K562 (cell line): ENCODE measurements at regions not wholly inside any gene's neighbourhood (a gene's known extent, or its start where the extent isn't known, plus 50 kb on each side); places are given as distances from the start of the nearest gene placed in this dataset.

Experiments
- CTCF ChIP-seq, 3 experiments: IDR thresholded peaks in 2 of 3; conservative IDR thresholded peaks in 1 of 3; 2 replicates each; pipeline ENCODE4 v1.5.1; 2011 to 2012; ENCODE audit warnings: low read length in 3 of 3, mild to moderate bottlenecking in 3 of 3, control low read depth in 2 of 3, improper control_type of control experiment in 1 of 3, inconsistent platforms in 1 of 3, low read depth in 1 of 3, mixed read lengths in 1 of 3, moderate library complexity in 1 of 3; ENCODE audit not compliant: insufficient read depth in 2 of 3
- FOXA3 ChIP-seq, 2 experiments: fragments of 450-650 bp in 1 of 2; sonication (generic) in 1 of 2; formaldehyde crosslinking; IDR thresholded peaks in 1 of 2; conservative IDR thresholded peaks in 1 of 2; 2 replicates each; pipeline versions ENCODE4 v1.4.0 to v1.8.0; 2020 to 2022; ENCODE audit warnings: mild to moderate bottlenecking in 2 of 2, missing genetic modification reagents in 1 of 2
- GTF2F1 ChIP-seq: IDR thresholded peaks from 2 replicates; pipeline ENCODE4 v1.6.1; 2011; ENCODE audit warnings: low read depth, low read length, improper control_type of control experiment
- MAFK ChIP-seq: IDR thresholded peaks from 2 replicates; pipeline ENCODE4 v1.6.1; 2011; ENCODE audit warnings: low read length, improper control_type of control experiment
- NFRKB ChIP-seq: fragments of 450-650 bp; IDR thresholded peaks from 2 replicates; pipeline ENCODE4 v1.6.1; 2016; ENCODE audit warnings: low read depth
- RBM17 ChIP-seq: fragments of 200-400 bp; formaldehyde crosslinking; IDR thresholded peaks from 2 replicates; pipeline ENCODE4 v1.6.1; 2017; ENCODE audit warnings: low read depth, mild to moderate bottlenecking, low read length, borderline replicate concordance
- SETDB1 ChIP-seq: IDR thresholded peaks from one replicate; pipeline ENCODE4 v1.6.1; 2012; ENCODE audit warnings: low read length, control low read depth, inconsistent platforms
- TAF1 ChIP-seq: IDR thresholded peaks from 2 replicates; pipeline ENCODE4 v1.6.1; 2011; ENCODE audit warnings: mild to moderate bottlenecking, low read length, moderate library complexity; ENCODE audit not compliant: insufficient read depth, control insufficient read depth, severe bottlenecking; ENCODE audit errors: extremely low read depth
- ZSCAN29 ChIP-seq: fragments of 450-650 bp; IDR thresholded peaks from 2 replicates; pipeline ENCODE4 v1.6.1; 2017

- TF ChIP-seq FOXA3 (CRISPR knock-in tag; conservative IDR thresholded peaks at IDR 0.05 in 1 of 2, IDR thresholded peaks at IDR 0.05 in 1 of 2) (no peak), TAF1 (no peak), CTCF (IDR thresholded peaks at IDR 0.05 in 2 of 3, conservative IDR thresholded peaks at IDR 0.05 in 1 of 3; ENCODE audit: insufficient read depth in 2 of 3, low read depth in 1 of 3, low read length in 3 of 3) (no peak), NFRKB (no peak), ZSCAN29 (no peak), SETDB1 (no peak), GTF2F1 (no peak), MAFK (no peak), RBM17 (no peak)
These were observed 190.7 kb downstream of the CDCA7 start for GRCh38 chr2:173545364-173545763.
